ENCODE measurements at regions not wholly inside any gene's neighbourhood (a gene's known extent, or its start where the extent isn't known, plus 50 kb on each side); places are given as distances from the start of the nearest gene placed in this dataset.

DNA sequence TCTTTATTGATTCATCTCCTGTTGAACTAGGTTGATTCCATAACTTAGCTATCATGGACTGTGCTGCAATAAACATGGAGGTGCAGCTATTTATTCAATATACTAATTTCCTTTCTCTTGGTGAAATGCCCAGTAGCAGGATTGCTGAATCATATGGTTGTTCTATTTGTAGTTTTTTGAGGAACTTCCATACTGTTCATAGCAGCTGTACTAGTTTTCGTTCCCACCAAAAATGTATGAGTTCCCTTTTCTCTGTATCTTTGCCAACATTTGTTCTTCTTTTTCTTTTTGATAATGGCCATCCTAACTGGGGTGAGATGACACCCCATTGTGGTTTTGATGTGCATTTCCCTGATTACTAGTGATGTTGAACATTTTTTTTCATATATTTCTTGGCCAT is 87.2 kb upstream of the NAV2 start:
- no peak for TF ChIP-seq SIN3A (IDR thresholded peaks at IDR 0.05; ENCODE audit: borderline replicate concordance, insufficient read depth, low read length)
- no peak for TF ChIP-seq POLR2AphosphoS5 (IDR thresholded peaks at IDR 0.05; ENCODE audit: low read depth, low read length)
- TF ChIP-seq TAF1 (IDR thresholded peaks at IDR 0.05; ENCODE audit: borderline replicate concordance, insufficient read depth, low read length) = no peak
- TF ChIP-seq FOXP2 (optimal IDR thresholded peaks at IDR 0.05; ENCODE audit: borderline replicate concordance, extremely low read depth, extremely low read length, insufficient read depth) = no peak
- TF ChIP-seq, protein P1, sequence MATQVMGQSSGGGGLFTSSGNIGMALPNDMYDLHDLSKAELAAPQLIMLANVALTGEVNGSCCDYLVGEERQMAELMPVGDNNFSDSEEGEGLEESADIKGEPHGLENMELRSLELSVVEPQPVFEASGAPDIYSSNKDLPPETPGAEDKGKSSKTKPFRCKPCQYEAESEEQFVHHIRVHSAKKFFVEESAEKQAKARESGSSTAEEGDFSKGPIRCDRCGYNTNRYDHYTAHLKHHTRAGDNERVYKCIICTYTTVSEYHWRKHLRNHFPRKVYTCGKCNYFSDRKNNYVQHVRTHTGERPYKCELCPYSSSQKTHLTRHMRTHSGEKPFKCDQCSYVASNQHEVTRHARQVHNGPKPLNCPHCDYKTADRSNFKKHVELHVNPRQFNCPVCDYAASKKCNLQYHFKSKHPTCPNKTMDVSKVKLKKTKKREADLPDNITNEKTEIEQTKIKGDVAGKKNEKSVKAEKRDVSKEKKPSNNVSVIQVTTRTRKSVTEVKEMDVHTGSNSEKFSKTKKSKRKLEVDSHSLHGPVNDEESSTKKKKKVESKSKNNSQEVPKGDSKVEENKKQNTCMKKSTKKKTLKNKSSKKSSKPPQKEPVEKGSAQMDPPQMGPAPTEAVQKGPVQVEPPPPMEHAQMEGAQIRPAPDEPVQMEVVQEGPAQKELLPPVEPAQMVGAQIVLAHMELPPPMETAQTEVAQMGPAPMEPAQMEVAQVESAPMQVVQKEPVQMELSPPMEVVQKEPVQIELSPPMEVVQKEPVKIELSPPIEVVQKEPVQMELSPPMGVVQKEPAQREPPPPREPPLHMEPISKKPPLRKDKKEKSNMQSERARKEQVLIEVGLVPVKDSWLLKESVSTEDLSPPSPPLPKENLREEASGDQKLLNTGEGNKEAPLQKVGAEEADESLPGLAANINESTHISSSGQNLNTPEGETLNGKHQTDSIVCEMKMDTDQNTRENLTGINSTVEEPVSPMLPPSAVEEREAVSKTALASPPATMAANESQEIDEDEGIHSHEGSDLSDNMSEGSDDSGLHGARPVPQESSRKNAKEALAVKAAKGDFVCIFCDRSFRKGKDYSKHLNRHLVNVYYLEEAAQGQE (IDR thresholded peaks at IDR 0.05; ENCODE audit: insufficient read depth in 1 of 2, low read depth in 2 of 2, low read length in 2 of 2) = no peak

DNA sequence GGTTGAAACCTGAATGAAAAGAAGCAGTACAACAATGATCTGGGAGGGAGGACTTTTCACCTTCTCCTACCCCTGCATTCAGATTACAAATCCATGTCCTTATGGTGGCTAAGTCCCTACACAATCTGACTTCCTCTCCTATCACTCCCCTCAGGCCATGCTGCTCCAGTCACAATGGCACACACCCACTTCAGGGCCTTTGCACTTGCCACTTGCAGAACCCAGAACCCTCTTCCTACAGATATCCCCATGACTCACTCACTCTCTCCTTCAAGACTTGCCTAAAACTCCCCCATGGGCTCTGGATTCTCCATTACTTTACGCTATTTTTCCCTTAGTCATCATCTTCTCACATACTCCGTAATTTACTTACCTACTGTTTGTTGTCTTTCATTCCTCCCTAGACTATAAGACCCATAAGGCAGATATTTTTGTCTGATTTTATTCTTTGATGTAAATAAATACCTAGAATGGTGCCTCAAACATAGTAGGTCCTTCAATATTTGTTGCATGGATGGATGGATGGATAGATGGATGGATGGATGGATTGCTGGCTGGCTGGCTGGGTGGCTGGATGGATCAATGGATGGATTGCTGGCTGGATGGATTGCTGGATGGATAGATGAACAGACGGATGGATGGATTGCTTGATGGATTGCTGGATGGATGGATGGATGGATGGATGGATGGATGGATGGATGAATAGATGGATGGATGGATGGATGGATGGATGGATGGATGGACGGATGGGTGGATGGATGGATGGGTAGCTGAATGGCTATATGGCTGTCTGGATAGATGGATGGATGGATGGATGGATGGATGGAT is 94.7 kb upstream of the NAV2 start:
- TF ChIP-seq TAF1 (IDR thresholded peaks at IDR 0.05; ENCODE audit: borderline replicate concordance, insufficient read depth, low read length) (no peak), SIN3A (IDR thresholded peaks at IDR 0.05; ENCODE audit: borderline replicate concordance, insufficient read depth, low read length) (no peak), FOXP2 (optimal IDR thresholded peaks at IDR 0.05; ENCODE audit: borderline replicate concordance, extremely low read depth, extremely low read length, insufficient read depth) (no peak), POLR2AphosphoS5 (IDR thresholded peaks at IDR 0.05; ENCODE audit: low read depth, low read length) (no peak)
- TF ChIP-seq, protein P1 (IDR thresholded peaks at IDR 0.05; ENCODE audit: insufficient read depth in 1 of 2, low read depth in 2 of 2, low read length in 2 of 2) = no peak

DNA sequence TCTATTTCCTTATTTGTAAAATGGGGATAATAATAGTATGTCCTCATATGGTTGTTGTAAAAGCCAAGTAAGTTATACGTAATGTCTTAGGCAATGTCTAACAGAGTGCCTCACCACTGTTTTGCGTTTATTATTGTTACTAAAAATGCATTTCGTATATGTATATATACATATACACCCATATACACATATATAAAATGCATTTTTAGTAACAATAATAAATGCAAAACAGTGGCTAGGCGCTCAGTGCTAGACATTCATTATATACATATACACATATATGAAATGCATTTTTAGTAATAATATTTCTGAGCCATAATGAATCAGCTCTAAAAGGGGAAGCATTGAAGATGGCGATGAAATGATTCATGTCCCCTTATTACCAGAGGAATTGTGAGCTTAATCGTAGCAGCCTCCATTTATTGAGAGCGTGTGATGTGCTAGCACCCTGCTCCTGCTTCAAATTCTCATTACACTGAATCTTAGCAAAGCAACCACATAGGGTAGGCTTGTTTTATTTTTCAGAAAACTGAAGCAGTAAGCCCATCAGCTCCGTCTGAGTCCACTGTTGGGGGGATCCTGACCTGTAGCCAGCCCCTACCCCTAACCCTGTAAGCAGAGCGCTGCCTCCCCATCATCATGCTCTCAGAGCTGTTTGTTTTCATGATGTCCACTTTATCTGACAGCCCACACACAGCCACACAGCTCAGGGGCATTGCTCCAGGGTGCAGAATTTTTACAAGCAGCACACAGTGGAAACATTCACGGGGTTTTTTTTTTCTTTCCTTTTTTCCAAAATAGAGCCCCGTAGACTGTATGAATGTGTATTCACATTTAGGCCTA is 97.1 kb upstream of the NAV2 start:
- no peak for TF ChIP-seq SIN3A (IDR thresholded peaks at IDR 0.05; ENCODE audit: borderline replicate concordance, insufficient read depth, low read length)
- TF ChIP-seq FOXP2 (optimal IDR thresholded peaks at IDR 0.05; ENCODE audit: borderline replicate concordance, extremely low read depth, extremely low read length, insufficient read depth) = no peak
- TF ChIP-seq, protein P1 (IDR thresholded peaks at IDR 0.05; ENCODE audit: insufficient read depth in 1 of 2, low read depth in 2 of 2, low read length in 2 of 2) = no peak
- no peak for TF ChIP-seq POLR2AphosphoS5 (IDR thresholded peaks at IDR 0.05; ENCODE audit: low read depth, low read length)
- TF ChIP-seq TAF1 (IDR thresholded peaks at IDR 0.05; ENCODE audit: borderline replicate concordance, insufficient read depth, low read length) = no peak

DNA sequence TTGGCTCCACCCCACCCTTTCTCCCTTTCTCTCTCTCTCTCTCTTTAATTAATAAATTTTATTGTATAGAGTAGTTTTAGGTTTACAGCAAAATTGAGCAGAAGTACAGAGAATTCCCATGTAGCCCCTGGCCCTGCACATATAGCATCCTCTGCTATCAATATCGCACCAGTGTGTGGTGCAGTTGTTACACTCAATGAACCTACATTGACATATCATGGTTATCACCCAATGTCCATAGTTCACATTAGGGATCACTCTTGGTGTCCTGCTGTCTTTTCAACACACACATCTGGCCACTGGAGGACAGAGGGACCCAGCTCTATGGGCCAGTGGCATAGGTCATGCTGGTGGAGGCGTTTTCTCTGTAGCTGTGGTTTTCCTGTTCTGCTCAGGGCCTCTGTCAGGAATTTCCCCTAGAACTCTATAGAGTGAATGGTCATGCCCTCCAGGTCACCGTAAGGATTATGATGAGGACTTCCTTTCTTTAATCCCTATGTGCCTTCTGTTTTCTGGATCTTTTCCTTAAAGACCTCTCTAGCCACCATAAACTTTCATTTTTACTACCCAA is 98.2 kb upstream of the NAV2 start:
- TF ChIP-seq POLR2AphosphoS5 (IDR thresholded peaks at IDR 0.05; ENCODE audit: low read depth, low read length) = no peak
- no peak for TF ChIP-seq SIN3A (IDR thresholded peaks at IDR 0.05; ENCODE audit: borderline replicate concordance, insufficient read depth, low read length)
- no peak for TF ChIP-seq FOXP2 (optimal IDR thresholded peaks at IDR 0.05; ENCODE audit: borderline replicate concordance, extremely low read depth, extremely low read length, insufficient read depth)
- no peak for TF ChIP-seq TAF1 (IDR thresholded peaks at IDR 0.05; ENCODE audit: borderline replicate concordance, insufficient read depth, low read length)
- TF ChIP-seq, protein P1 (IDR thresholded peaks at IDR 0.05; ENCODE audit: insufficient read depth in 1 of 2, low read depth in 2 of 2, low read length in 2 of 2) = no peak

Data from PFSK-1 (cell line).